ENCODE measurements at regions not wholly inside any gene's neighbourhood (a gene's known extent, or its start where the extent isn't known, plus 50 kb on each side); places are given as distances from the start of the nearest gene placed in this dataset.

DNA sequence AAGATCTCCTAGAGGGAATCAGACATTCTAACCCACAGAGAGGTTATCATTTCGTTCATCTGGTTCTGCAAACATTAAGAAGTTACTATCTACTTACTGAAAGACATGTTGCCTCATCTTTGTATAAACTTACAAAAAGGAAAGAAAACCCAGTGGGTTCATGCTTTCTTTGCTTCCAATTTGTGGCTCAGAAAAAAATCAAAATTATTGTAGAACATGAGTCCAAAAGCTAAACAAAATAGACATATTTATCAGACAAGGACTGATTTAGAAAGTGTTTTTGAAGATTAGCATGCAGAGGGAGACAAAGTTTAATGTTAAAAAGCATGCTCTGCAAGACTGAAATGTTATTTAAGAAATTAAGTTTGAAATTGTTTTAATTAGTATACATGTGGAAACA lies 123.1 kb downstream of the MBL2 start:
- TF ChIP-seq, protein P1, sequence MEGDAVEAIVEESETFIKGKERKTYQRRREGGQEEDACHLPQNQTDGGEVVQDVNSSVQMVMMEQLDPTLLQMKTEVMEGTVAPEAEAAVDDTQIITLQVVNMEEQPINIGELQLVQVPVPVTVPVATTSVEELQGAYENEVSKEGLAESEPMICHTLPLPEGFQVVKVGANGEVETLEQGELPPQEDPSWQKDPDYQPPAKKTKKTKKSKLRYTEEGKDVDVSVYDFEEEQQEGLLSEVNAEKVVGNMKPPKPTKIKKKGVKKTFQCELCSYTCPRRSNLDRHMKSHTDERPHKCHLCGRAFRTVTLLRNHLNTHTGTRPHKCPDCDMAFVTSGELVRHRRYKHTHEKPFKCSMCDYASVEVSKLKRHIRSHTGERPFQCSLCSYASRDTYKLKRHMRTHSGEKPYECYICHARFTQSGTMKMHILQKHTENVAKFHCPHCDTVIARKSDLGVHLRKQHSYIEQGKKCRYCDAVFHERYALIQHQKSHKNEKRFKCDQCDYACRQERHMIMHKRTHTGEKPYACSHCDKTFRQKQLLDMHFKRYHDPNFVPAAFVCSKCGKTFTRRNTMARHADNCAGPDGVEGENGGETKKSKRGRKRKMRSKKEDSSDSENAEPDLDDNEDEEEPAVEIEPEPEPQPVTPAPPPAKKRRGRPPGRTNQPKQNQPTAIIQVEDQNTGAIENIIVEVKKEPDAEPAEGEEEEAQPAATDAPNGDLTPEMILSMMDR (conservative IDR thresholded peaks at IDR 0.05 in 1 of 2, IDR thresholded peaks at IDR 0.05 in 1 of 2; ENCODE audit: extremely low read depth in 1 of 2, insufficient read depth in 1 of 2, low read depth in 1 of 2, low read length in 2 of 2), result no peak
- no peak for TF ChIP-seq EZH2 (IDR thresholded peaks at IDR 0.05; ENCODE audit: borderline replicate concordance, low read length)
